Endothelial cell of umbilical vein (primary cell): ENCODE measurements at regions not wholly inside any gene's neighbourhood (a gene's known extent, or its start where the extent isn't known, plus 50 kb on each side); places are given as distances from the start of the nearest gene placed in this dataset. TPM values are rescaled to one million over a fixed set of nuclear protein-coding genes. Genes with fewer than 3 reads are reported as not detected.

Experiments used
- BruUV-seq: library from RNA; stranded (reverse); fragments of 400-500 nt; replicated peaks from 2 replicates; lab custom pipeline; 2021; lab: Mats Ljungman, UMichigan
- CTCF ChIA-PET: fragments of 300-600, 350-600 bp; sonication (Branson Sonifier 250); formaldehyde crosslinking; loops from one replicate; lab custom pipeline; 2021; ENCODE audit warnings: antibody characterized with exemption, inconsistent platforms; lab: Charles Lee
- POLR2A ChIA-PET: fragments of 300-600, 350-600 bp; sonication (Branson Sonifier 250); formaldehyde crosslinking; loops from one replicate; lab custom pipeline; 2021; ENCODE audit warnings: antibody characterized with exemption, inconsistent platforms; lab: Charles Lee
- DNase-seq: peaks from one replicate; pipeline ENCODE4 v3.0.0-alpha.2; 2011; ENCODE audit warnings: low read depth, low spot score
- FAIRE-seq: peaks from 2 replicates; lab custom pipeline; 2011; peaks lifted over from hg19 to GRCh38; lab: Jason Lieb, UNC
- H2AFZ ChIP-seq: 2 replicates; pipeline ENCODE4 v1.6.0; 2012; ENCODE audit warnings: low read depth, low read length, control low read depth, inconsistent platforms
- H3K27ac ChIP-seq: 2 replicates; pipeline ENCODE4 v1.5.1; 2011; ENCODE audit warnings: low read depth, mild to moderate bottlenecking, control low read depth, low read length, moderate library complexity; ENCODE audit not compliant: insufficient read depth
- H3K27me3 ChIP-seq, 2 experiments: 2 replicates each; pipeline versions ENCODE4 v1.6.0 to v1.6.1; 2011; ENCODE audit warnings: low read length in 2 of 2, mixed read lengths in 1 of 2; ENCODE audit not compliant: control insufficient read depth in 2 of 2, insufficient read depth in 2 of 2
- H3K36me3 ChIP-seq, 2 experiments: 2 replicates in 1 of 2; 3 replicates in 1 of 2; pipeline ENCODE4 v1.5.1; 2011; ENCODE audit warnings: low read length in 2 of 2, mild to moderate bottlenecking in 1 of 2, moderate library complexity in 1 of 2; ENCODE audit not compliant: control insufficient read depth in 2 of 2, insufficient read depth in 2 of 2; ENCODE audit errors: extremely low read depth in 1 of 2
- H3K4me1 ChIP-seq: 3 replicates; pipeline ENCODE4 v1.5.1; 2011; ENCODE audit warnings: mild to moderate bottlenecking, low read length; ENCODE audit not compliant: control insufficient read depth, insufficient read depth; ENCODE audit errors: extremely low read depth
- H3K4me2 ChIP-seq: 2 replicates; pipeline ENCODE4 v1.6.1; 2011; ENCODE audit warnings: low read length, control low read depth, mixed read lengths; ENCODE audit not compliant: insufficient read depth
- H3K4me3 ChIP-seq, 3 experiments: fragments of 200-600 bp in 1 of 3; sonication (generic), shearing (Covaris generic) in 1 of 3; replicated peaks in 1 of 3; 2 replicates each; pipeline ENCODE4 v1.5.1; 2011 to 2016; ENCODE audit warnings: control low read depth in 3 of 3, low read length in 3 of 3, mild to moderate bottlenecking in 2 of 3, inconsistent platforms in 1 of 3, low read depth in 1 of 3, moderate library complexity in 1 of 3; ENCODE audit not compliant: insufficient read depth in 1 of 3
- H3K79me2 ChIP-seq: 2 replicates; pipeline ENCODE4 v1.6.0; 2012; ENCODE audit warnings: low read length, inconsistent platforms; ENCODE audit not compliant: control insufficient read depth, insufficient read depth
- H3K9ac ChIP-seq: replicated peaks from 2 replicates; pipeline ENCODE3; 2011; ENCODE audit warnings: low read length, control low read depth; ENCODE audit not compliant: insufficient read depth; ENCODE audit errors: extremely low read depth
- H3K9me1 ChIP-seq: replicated peaks from 3 replicates; pipeline ENCODE4 v1.6.0; 2011; ENCODE audit warnings: mild to moderate bottlenecking, low read length; ENCODE audit not compliant: control insufficient read depth, insufficient read depth; ENCODE audit errors: extremely low read depth
- H3K9me3 ChIP-seq: replicated peaks from 2 replicates; pipeline ENCODE4 v1.5.1; 2012; ENCODE audit warnings: low read length, inconsistent platforms; ENCODE audit not compliant: control insufficient read depth, insufficient read depth
- H4K20me1 ChIP-seq: replicated peaks from 2 replicates; pipeline ENCODE3; 2011; ENCODE audit warnings: mild to moderate bottlenecking, low read length; ENCODE audit not compliant: control insufficient read depth, insufficient read depth; ENCODE audit errors: extremely low read depth
- CTCF ChIP-seq, 2 donors: IDR thresholded peaks; 1 replicate in 1 of 2; 2 replicates in 1 of 2; pipeline ENCODE4 v1.5.1; 2011; ENCODE audit warnings: low read length in 2 of 2, mild to moderate bottlenecking in 2 of 2, moderate library complexity in 2 of 2, control low read depth in 1 of 2, inconsistent platforms in 1 of 2, low read depth in 1 of 2; ENCODE audit not compliant: insufficient read depth in 1 of 2; ENCODE audit errors: extremely low read depth in 1 of 2
- EZH2 ChIP-seq: IDR thresholded peaks from 2 replicates; pipeline ENCODE4 v1.6.1; 2012; ENCODE audit warnings: borderline replicate concordance, low read depth, mild to moderate bottlenecking, moderate library complexity, low read length, inconsistent platforms; ENCODE audit not compliant: severe bottlenecking
- FOS ChIP-seq: IDR thresholded peaks from 2 replicates; pipeline ENCODE4 v1.6.1; 2011; ENCODE audit warnings: mild to moderate bottlenecking, low read length, moderate library complexity, borderline replicate concordance; ENCODE audit not compliant: insufficient read depth
- GATA2 ChIP-seq: IDR thresholded peaks from 2 replicates; pipeline ENCODE4 v1.7.0; 2011; ENCODE audit warnings: low read depth, mild to moderate bottlenecking, moderate library complexity, mixed read lengths, low read length; ENCODE audit not compliant: insufficient read length, insufficient read depth
- JUN ChIP-seq: IDR thresholded peaks from 2 replicates; pipeline ENCODE4 v1.6.1; 2011; ENCODE audit warnings: borderline replicate concordance, low read depth; ENCODE audit not compliant: insufficient read length, insufficient read depth
- MAX ChIP-seq: IDR thresholded peaks from 2 replicates; pipeline ENCODE4 v1.6.1; 2011; ENCODE audit not compliant: insufficient read depth, insufficient read length
- MYC ChIP-seq: IDR thresholded peaks from one replicate; pipeline ENCODE4 v1.6.1; 2011; ENCODE audit warnings: mild to moderate bottlenecking, low read depth, low read length
- POLR2A ChIP-seq: IDR thresholded peaks from 2 replicates; pipeline ENCODE4 v1.6.1; 2012; ENCODE audit warnings: low read depth, mild to moderate bottlenecking, control low read depth, low read length
- POLR2AphosphoS5 ChIP-seq: IDR thresholded peaks from 2 replicates; pipeline ENCODE4 v1.6.1; 2012; ENCODE audit warnings: low read depth, mild to moderate bottlenecking, control low read depth, low read length, moderate library complexity; ENCODE audit not compliant: insufficient read depth
- dilution Hi-C: fragments of 300-500 bp; cut with MboI; formaldehyde crosslinking; loops from one replicate; pipeline ENCODE4 v1.15.0; 2019; ENCODE audit warnings: low sequenced_read_pairs; ENCODE audit not compliant: extremely low pct_ligation_motif_present
- intact Hi-C: fragments of 100-400 bp; cut with micrococcal nuclease; formaldehyde crosslinking; loops from one replicate; pipeline ENCODE4 v1.10.0; 2022
- microRNA-seq: library from miRNA; unstranded; fragments of <30 nt; microRNA quantifications from one replicate; pipeline ENCODE4 v1.2.0, GENCODE V29; 2021; ENCODE audit warnings: borderline number of aligned reads, borderline replicate concordance
- small RNA-seq: library from RNA; depleted of rRNA; stranded (forward); fragments of <200 nt; gene quantifications from one replicate; pipeline ENCODE3, GENCODE V24; 2012; ENCODE audit warnings: low replicate concordance, low read depth; ENCODE audit not compliant: insufficient read depth, insufficient read length

GRCh38 chr9:90559075-90560073, 83.2 kb downstream of the DIRAS2 start:
- POLR2A ChIA-PET = no interaction called here
- intact Hi-C loops = no loop called here

More at GRCh38 chr9:90559075-90560073, 83.2 kb downstream of the DIRAS2 start:
- H4K20me1 ChIP-seq = no peaks in the 10 kb centered on the region
- H3K79me2 ChIP-seq = no peaks in the 10 kb centered on the region
- dilution Hi-C loops = no loop called here
- DNase-seq (no peak), FAIRE-seq (no peak)
- no peaks in the 10 kb centered on the region for H3K9me1 ChIP-seq
- CTCF ChIA-PET = no interaction called here
- no peaks in the 10 kb centered on the region for H3K9me3 ChIP-seq
- TF ChIP-seq CTCF (IDR thresholded peaks at IDR 0.05; ENCODE audit: extremely low read depth in 1 of 2, insufficient read depth in 1 of 2, low read depth in 1 of 2, low read length in 2 of 2) (no peak), POLR2AphosphoS5 (no peak), POLR2A (no peak), FOS (no peak), MYC (no peak), EZH2 (no peak), MAX (no peak), GATA2 (no peak), JUN (no peak)
- H3K27ac ChIP-seq = no peak overlapping the region
- no peaks in the 10 kb centered on the region for H3K27me3 ChIP-seq
- no peak overlapping the region for H3K9ac ChIP-seq
- H3K4me1 ChIP-seq = no peaks in the 10 kb centered on the region
- H3K4me3 ChIP-seq = no peak overlapping the region
- BruUV-seq = no TSS peak
- H3K4me2 ChIP-seq = no peak overlapping the region
- H2AFZ ChIP-seq = no peak overlapping the region
- no peaks in the 10 kb centered on the region for H3K36me3 ChIP-seq

Small RNA genes in the stretch of these regions (microRNA-seq; reads per million reads assigned to microRNA genes)
- not detected for gene MIR4290

Small RNA genes in the stretch of these regions (small RNA-seq; reads per million reads assigned to genes)
- gene AL161629.2 = not detected
- gene MIR4290 = not detected
